WTC11 (cell line): ENCODE measurements at regions not wholly inside any gene's neighbourhood (a gene's known extent, or its start where the extent isn't known, plus 50 kb on each side); places are given as distances from the start of the nearest gene placed in this dataset.

Source experiments
- ELF4 ChIP-seq: sonication (generic); formaldehyde crosslinking; IDR thresholded peaks from 2 replicates; pipeline ENCODE4 v1.8.1; 2022; ENCODE audit warnings: low read depth, mild to moderate bottlenecking, moderate library complexity, missing genetic modification reagents
- FOXJ3 ChIP-seq: sonication (generic); formaldehyde crosslinking; IDR thresholded peaks from 2 replicates; pipeline ENCODE4 v1.9.0; 2021; ENCODE audit warnings: missing genetic modification reagents, mild to moderate bottlenecking, borderline replicate concordance
- SMAD4 ChIP-seq: sonication (generic); formaldehyde crosslinking; IDR thresholded peaks from 2 replicates; pipeline ENCODE4 v1.8.0; 2022; ENCODE audit warnings: mild to moderate bottlenecking, missing genetic modification reagents
- USF1 ChIP-seq: sonication (generic); formaldehyde crosslinking; IDR thresholded peaks from 2 replicates; pipeline ENCODE4 v1.8.0; 2022; ENCODE audit warnings: mild to moderate bottlenecking, missing genetic modification reagents
- ZBTB21 ChIP-seq: sonication (generic); formaldehyde crosslinking; IDR thresholded peaks from 2 replicates; pipeline ENCODE4 v1.8.1; 2023; ENCODE audit warnings: mild to moderate bottlenecking, missing genetic modification reagents, borderline replicate concordance
- ZBTB43 ChIP-seq: sonication (generic); formaldehyde crosslinking; IDR thresholded peaks from 2 replicates; pipeline ENCODE4 v1.8.1; 2023; ENCODE audit warnings: mild to moderate bottlenecking, missing genetic modification reagents
- ZNF121 ChIP-seq: sonication (generic); formaldehyde crosslinking; IDR thresholded peaks from 2 replicates; pipeline ENCODE4 v1.8.0; 2023; ENCODE audit warnings: missing genetic modification reagents
- TF ChIP-seq, protein P1 (sequence below): sonication (generic); formaldehyde crosslinking; IDR thresholded peaks from 2 replicates; pipeline ENCODE4 v1.8.1; 2022; ENCODE audit warnings: mild to moderate bottlenecking, missing genetic modification reagents, moderate library complexity, borderline replicate concordance
- TF ChIP-seq, protein P2 (sequence below): sonication (generic); formaldehyde crosslinking; conservative IDR thresholded peaks from 2 replicates; pipeline ENCODE4 v1.8.1; 2023; ENCODE audit warnings: mild to moderate bottlenecking, low read depth, missing genetic modification reagents, moderate library complexity
- TF ChIP-seq, protein P3 (sequence below): fragments of 200-600 bp; IDR thresholded peaks from 2 replicates; pipeline ENCODE4 v1.8.0; 2022; ENCODE audit warnings: antibody characterized with exemption
- TF ChIP-seq, protein P4 (sequence below): sonication (generic); formaldehyde crosslinking; IDR thresholded peaks from 2 replicates; pipeline ENCODE4 v1.8.1; 2022; ENCODE audit warnings: low read depth, missing genetic modification reagents, borderline replicate concordance

GRCh38 chr3:66838704-66839103 lies 159.4 kb upstream of the KBTBD8 start:
- TF ChIP-seq, protein P1, sequence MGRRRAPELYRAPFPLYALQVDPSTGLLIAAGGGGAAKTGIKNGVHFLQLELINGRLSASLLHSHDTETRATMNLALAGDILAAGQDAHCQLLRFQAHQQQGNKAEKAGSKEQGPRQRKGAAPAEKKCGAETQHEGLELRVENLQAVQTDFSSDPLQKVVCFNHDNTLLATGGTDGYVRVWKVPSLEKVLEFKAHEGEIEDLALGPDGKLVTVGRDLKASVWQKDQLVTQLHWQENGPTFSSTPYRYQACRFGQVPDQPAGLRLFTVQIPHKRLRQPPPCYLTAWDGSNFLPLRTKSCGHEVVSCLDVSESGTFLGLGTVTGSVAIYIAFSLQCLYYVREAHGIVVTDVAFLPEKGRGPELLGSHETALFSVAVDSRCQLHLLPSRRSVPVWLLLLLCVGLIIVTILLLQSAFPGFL (CRISPR knock-in tag): no peak
- TF ChIP-seq, protein P2, sequence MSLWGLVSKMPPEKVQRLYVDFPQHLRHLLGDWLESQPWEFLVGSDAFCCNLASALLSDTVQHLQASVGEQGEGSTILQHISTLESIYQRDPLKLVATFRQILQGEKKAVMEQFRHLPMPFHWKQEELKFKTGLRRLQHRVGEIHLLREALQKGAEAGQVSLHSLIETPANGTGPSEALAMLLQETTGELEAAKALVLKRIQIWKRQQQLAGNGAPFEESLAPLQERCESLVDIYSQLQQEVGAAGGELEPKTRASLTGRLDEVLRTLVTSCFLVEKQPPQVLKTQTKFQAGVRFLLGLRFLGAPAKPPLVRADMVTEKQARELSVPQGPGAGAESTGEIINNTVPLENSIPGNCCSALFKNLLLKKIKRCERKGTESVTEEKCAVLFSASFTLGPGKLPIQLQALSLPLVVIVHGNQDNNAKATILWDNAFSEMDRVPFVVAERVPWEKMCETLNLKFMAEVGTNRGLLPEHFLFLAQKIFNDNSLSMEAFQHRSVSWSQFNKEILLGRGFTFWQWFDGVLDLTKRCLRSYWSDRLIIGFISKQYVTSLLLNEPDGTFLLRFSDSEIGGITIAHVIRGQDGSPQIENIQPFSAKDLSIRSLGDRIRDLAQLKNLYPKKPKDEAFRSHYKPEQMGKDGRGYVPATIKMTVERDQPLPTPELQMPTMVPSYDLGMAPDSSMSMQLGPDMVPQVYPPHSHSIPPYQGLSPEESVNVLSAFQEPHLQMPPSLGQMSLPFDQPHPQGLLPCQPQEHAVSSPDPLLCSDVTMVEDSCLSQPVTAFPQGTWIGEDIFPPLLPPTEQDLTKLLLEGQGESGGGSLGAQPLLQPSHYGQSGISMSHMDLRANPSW (CRISPR knock-in tag): no peak
- TF ChIP-seq, protein P3, sequence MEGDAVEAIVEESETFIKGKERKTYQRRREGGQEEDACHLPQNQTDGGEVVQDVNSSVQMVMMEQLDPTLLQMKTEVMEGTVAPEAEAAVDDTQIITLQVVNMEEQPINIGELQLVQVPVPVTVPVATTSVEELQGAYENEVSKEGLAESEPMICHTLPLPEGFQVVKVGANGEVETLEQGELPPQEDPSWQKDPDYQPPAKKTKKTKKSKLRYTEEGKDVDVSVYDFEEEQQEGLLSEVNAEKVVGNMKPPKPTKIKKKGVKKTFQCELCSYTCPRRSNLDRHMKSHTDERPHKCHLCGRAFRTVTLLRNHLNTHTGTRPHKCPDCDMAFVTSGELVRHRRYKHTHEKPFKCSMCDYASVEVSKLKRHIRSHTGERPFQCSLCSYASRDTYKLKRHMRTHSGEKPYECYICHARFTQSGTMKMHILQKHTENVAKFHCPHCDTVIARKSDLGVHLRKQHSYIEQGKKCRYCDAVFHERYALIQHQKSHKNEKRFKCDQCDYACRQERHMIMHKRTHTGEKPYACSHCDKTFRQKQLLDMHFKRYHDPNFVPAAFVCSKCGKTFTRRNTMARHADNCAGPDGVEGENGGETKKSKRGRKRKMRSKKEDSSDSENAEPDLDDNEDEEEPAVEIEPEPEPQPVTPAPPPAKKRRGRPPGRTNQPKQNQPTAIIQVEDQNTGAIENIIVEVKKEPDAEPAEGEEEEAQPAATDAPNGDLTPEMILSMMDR: no peak
- TF ChIP-seq SMAD4: no peak
- no peak for TF ChIP-seq ZBTB21
- TF ChIP-seq ZNF121 (CRISPR knock-in tag): no peak
- TF ChIP-seq USF1: no peak
- TF ChIP-seq, protein P4, sequence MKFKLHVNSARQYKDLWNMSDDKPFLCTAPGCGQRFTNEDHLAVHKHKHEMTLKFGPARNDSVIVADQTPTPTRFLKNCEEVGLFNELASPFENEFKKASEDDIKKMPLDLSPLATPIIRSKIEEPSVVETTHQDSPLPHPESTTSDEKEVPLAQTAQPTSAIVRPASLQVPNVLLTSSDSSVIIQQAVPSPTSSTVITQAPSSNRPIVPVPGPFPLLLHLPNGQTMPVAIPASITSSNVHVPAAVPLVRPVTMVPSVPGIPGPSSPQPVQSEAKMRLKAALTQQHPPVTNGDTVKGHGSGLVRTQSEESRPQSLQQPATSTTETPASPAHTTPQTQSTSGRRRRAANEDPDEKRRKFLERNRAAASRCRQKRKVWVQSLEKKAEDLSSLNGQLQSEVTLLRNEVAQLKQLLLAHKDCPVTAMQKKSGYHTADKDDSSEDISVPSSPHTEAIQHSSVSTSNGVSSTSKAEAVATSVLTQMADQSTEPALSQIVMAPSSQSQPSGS (CRISPR knock-in tag): no peak
- no peak for TF ChIP-seq ZBTB43 (CRISPR knock-in tag)
- TF ChIP-seq ELF4: no peak
- no peak for TF ChIP-seq FOXJ3
